MM.1S (cell line): ENCODE measurements at regions not wholly inside any gene's neighbourhood (a gene's known extent, or its start where the extent isn't known, plus 50 kb on each side); places are given as distances from the start of the nearest gene placed in this dataset.

Source experiments
- DNase-seq: peaks from one replicate; pipeline ENCODE4 v3.0.0-alpha.2; 2015
- H2AFZ ChIP-seq: fragments of 300-600 bp; sonication (generic); 2 replicates; pipeline ENCODE4 v1.6.0; 2016; ENCODE audit warnings: antibody characterized with exemption, low read length
- H3F3A ChIP-seq: fragments of 300-600 bp; sonication (generic); 2 replicates; pipeline ENCODE4 v1.6.1; 2016; ENCODE audit warnings: mild to moderate bottlenecking, antibody characterized with exemption, low read length, moderate library complexity, mixed read lengths; ENCODE audit not compliant: insufficient read depth
- H3K27ac ChIP-seq: fragments of 300-600 bp; sonication (generic); 2 replicates; pipeline ENCODE4 v1.5.1; 2016; ENCODE audit warnings: mild to moderate bottlenecking, low read length
- H3K27me3 ChIP-seq: fragments of 300-600 bp; sonication (generic); replicated peaks from 2 replicates; pipeline ENCODE4 v1.6.0; 2016; ENCODE audit warnings: low read length; ENCODE audit not compliant: insufficient read depth
- H3K36me3 ChIP-seq: fragments of 300-600 bp; sonication (generic); replicated peaks from 2 replicates; pipeline ENCODE4 v1.6.1; 2016; ENCODE audit warnings: mild to moderate bottlenecking, low read length, mixed read lengths; ENCODE audit not compliant: insufficient read depth
- H3K4me1 ChIP-seq: fragments of 300-600 bp; sonication (generic); 2 replicates; pipeline ENCODE4 v1.6.1; 2016; ENCODE audit warnings: low read length, mixed read lengths
- H3K4me2 ChIP-seq: fragments of 300-600 bp; sonication (generic); 2 replicates; pipeline ENCODE4 v1.6.0; 2016; ENCODE audit warnings: low read depth, low read length
- H3K4me3 ChIP-seq: fragments of 300-600 bp; sonication (generic); 2 replicates; pipeline ENCODE4 v1.5.1; 2016; ENCODE audit warnings: low read length, mixed read lengths
- H3K79me2 ChIP-seq: fragments of 300-600 bp; sonication (generic); 2 replicates; pipeline ENCODE4 v1.6.1; 2016; ENCODE audit warnings: mixed run types, low read length, mixed read lengths
- H3K9ac ChIP-seq: fragments of 300-600 bp; sonication (generic); 2 replicates; pipeline ENCODE4 v1.6.1; 2016; ENCODE audit warnings: low read length, mixed read lengths
- H3K9me2 ChIP-seq: fragments of 300-600 bp; sonication (generic); replicated peaks from 2 replicates; pipeline ENCODE4 v1.6.1; 2016; ENCODE audit warnings: mild to moderate bottlenecking, low read length, mixed read lengths; ENCODE audit not compliant: insufficient read depth
- H3K9me3 ChIP-seq: fragments of 300-600 bp; sonication (generic); replicated peaks from 2 replicates; pipeline ENCODE4 v1.6.1; 2016; ENCODE audit warnings: mild to moderate bottlenecking, low read length, mixed read lengths; ENCODE audit not compliant: insufficient read depth
- H4K20me1 ChIP-seq: fragments of 300-600 bp; sonication (generic); 2 replicates; pipeline ENCODE4 v1.6.1; 2016; ENCODE audit warnings: mild to moderate bottlenecking, low read length, moderate library complexity, mixed read lengths; ENCODE audit not compliant: insufficient read depth
- CTCF ChIP-seq: fragments of 300-600 bp; sonication (generic); IDR thresholded peaks from 2 replicates; pipeline ENCODE4 v1.5.1; 2016; ENCODE audit warnings: antibody characterized with exemption, low read length, mixed read lengths
- EZH2 ChIP-seq: fragments of 300-600 bp; sonication (generic); optimal IDR thresholded peaks from 2 replicates; pipeline ENCODE3; 2017; ENCODE audit warnings: low read depth, mild to moderate bottlenecking, antibody characterized with exemption, low read length, mixed read lengths
- EZH2phosphoT487 ChIP-seq: fragments of 300-600 bp; sonication (generic); IDR thresholded peaks from 2 replicates; pipeline ENCODE4 v1.6.1; 2018; ENCODE audit warnings: antibody characterized with exemption, low read length

- Histone ChIP-seq H3K27ac (no peak overlapping the region), H3K4me3 (no peak overlapping the region), H3F3A (no peaks in the 10 kb centered on the region), H3K9me3 (no peaks in the 10 kb centered on the region), H2AFZ (no peak overlapping the region), H3K79me2 (no peaks in the 10 kb centered on the region), H3K36me3 (no peaks in the 10 kb centered on the region), H4K20me1 (no peaks in the 10 kb centered on the region), H3K27me3 (no peaks in the 10 kb centered on the region), H3K9ac (no peak overlapping the region), H3K9me2 (no peaks in the 10 kb centered on the region), H3K4me2 (no peak overlapping the region), H3K4me1 (no peaks in the 10 kb centered on the region)
- TF ChIP-seq EZH2: no peak
- TF ChIP-seq EZH2phosphoT487: no peak
- TF ChIP-seq CTCF: no peak
- no peak for DNase-seq
Observed at GRCh38 chr6:23600118-23600517, 525.9 kb upstream of the NRSN1 start.

- Histone ChIP-seq H3K4me3 (no peak overlapping the region), H3K9me3 (no peaks in the 10 kb centered on the region), H4K20me1 (no peaks in the 10 kb centered on the region), H3K27me3 (no peaks in the 10 kb centered on the region), H2AFZ (no peak overlapping the region), H3K36me3 (no peaks in the 10 kb centered on the region), H3K4me1 (no peaks in the 10 kb centered on the region), H3F3A (no peaks in the 10 kb centered on the region), H3K9ac (no peak overlapping the region), H3K4me2 (no peak overlapping the region), H3K79me2 (no peaks in the 10 kb centered on the region), H3K27ac (no peak overlapping the region), H3K9me2 (no peaks in the 10 kb centered on the region)
- no peak for DNase-seq
- TF ChIP-seq CTCF: no peak
- TF ChIP-seq EZH2: no peak
- TF ChIP-seq EZH2phosphoT487: no peak
Observed at GRCh38 chr6:23601811-23602345, 524.1 kb upstream of the NRSN1 start.

GRCh38 chr6:23608931-23609435 is 517.0 kb upstream of the NRSN1 start:
- Histone ChIP-seq H3K9me3 (no peaks in the 10 kb centered on the region), H2AFZ (no peak overlapping the region), H3K79me2 (no peaks in the 10 kb centered on the region), H3K4me3 (no peak overlapping the region), H3K36me3 (no peaks in the 10 kb centered on the region), H4K20me1 (no peaks in the 10 kb centered on the region), H3K9ac (no peak overlapping the region), H3K9me2 (no peaks in the 10 kb centered on the region), H3K27me3 (no peaks in the 10 kb centered on the region), H3K27ac (no peak overlapping the region), H3K4me1 (no peaks in the 10 kb centered on the region), H3F3A (no peaks in the 10 kb centered on the region), H3K4me2 (no peak overlapping the region)
- no peak for TF ChIP-seq EZH2
- no peak for TF ChIP-seq EZH2phosphoT487
- TF ChIP-seq CTCF: no peak
- DNase-seq: no peak
